Cardiac fibroblast (primary cell): ENCODE measurements at regions not wholly inside any gene's neighbourhood (a gene's known extent, or its start where the extent isn't known, plus 50 kb on each side); places are given as distances from the start of the nearest gene placed in this dataset.

ENCODE experiments used
- DNase-seq, 2 donors: peaks; one replicate each; pipeline versions ENCODE4 v3.0.0 to v3.0.0-alpha.2; 2010; ENCODE audit warnings: low read depth in 2 of 2
- H3K4me3 ChIP-seq, 2 donors: replicated peaks in 1 of 2; 1 replicate in 1 of 2; 2 replicates in 1 of 2; pipeline ENCODE4 v1.5.1; 2011; ENCODE audit warnings: low read depth in 2 of 2, low read length in 2 of 2, mild to moderate bottlenecking in 2 of 2, moderate library complexity in 1 of 2
- TF ChIP-seq, protein P1 (sequence below): IDR thresholded peaks from one replicate; pipeline ENCODE4 v1.5.1; 2011; ENCODE audit warnings: low read depth, mild to moderate bottlenecking, low read length, inconsistent platforms

DNA sequence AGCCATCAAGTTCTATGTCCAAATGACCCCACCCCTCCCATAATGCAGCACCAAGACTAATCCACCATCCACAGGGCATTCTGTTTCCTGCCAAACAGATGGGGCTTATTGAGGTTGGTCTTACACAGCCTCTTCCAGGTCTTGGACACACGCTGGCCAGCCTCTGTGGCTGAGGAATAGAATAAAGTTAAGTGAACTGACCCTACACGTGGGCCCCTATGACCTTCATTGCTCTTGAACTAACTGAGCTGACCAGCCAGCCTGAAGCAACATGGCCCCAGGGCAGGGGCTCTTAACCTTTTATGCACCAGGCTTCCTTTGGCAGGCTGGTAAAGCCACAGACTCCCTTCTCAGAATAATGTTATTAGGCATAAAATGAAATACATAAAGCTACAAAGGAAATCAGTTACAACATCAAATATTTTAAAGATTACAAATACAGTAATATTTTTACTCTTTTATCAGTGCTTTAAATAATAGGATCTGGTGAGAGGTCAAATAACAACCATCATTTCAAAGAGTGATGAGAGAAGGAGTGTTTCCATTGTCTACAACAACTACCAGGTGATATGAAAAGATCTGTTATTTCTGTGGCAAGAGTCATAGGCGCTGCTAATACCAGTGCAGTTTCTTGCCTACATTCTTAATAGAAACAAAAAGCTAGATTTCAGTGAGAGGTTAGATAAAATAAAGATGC, 192.9 kb upstream of the NUDT4 start:
- no peak overlapping the region for H3K4me3 ChIP-seq
- TF ChIP-seq, protein P1, sequence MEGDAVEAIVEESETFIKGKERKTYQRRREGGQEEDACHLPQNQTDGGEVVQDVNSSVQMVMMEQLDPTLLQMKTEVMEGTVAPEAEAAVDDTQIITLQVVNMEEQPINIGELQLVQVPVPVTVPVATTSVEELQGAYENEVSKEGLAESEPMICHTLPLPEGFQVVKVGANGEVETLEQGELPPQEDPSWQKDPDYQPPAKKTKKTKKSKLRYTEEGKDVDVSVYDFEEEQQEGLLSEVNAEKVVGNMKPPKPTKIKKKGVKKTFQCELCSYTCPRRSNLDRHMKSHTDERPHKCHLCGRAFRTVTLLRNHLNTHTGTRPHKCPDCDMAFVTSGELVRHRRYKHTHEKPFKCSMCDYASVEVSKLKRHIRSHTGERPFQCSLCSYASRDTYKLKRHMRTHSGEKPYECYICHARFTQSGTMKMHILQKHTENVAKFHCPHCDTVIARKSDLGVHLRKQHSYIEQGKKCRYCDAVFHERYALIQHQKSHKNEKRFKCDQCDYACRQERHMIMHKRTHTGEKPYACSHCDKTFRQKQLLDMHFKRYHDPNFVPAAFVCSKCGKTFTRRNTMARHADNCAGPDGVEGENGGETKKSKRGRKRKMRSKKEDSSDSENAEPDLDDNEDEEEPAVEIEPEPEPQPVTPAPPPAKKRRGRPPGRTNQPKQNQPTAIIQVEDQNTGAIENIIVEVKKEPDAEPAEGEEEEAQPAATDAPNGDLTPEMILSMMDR, result no peak
- DNase-seq, result peak in 1 of 2 donors; percentile 23

- TF ChIP-seq, protein P1, result no peak
Measured at GRCh38 chr12:93185369-93185741, 192.4 kb upstream of the NUDT4 start.

DNA sequence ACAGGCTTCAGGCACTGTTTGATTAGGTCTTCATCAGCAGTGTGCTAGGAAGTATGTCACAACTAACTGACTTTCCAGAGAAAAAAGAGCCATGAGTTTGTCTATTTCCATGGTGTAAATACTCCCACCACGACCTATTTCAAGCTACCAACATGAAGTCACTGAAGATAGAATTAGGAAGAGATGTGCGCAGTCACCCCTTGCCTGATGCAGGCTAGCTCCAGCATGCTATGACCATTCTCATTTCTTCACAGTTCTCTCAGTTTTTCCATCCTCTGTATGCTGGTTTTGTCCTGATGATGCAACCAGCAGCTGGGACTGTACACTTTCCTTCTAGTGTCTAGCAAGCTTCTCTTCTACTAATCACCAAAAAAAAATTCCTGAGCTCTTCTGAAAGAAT, 191.6 kb upstream of the NUDT4 start:
- TF ChIP-seq, protein P1, result no peak
- H3K4me3 ChIP-seq, result no peak overlapping the region
- DNase-seq, result peak; percentile 63

More at GRCh38 chr12:93185369-93185741, 192.4 kb upstream of the NUDT4 start:
- no peak overlapping the region for H3K4me3 ChIP-seq
- no peak for DNase-seq

- TF ChIP-seq, protein P1, result no peak
- DNase-seq, result no peak
- H3K4me3 ChIP-seq, result no peak overlapping the region
Measured at GRCh38 chr12:93186621-93187020, 191.1 kb upstream of the NUDT4 start.

DNA sequence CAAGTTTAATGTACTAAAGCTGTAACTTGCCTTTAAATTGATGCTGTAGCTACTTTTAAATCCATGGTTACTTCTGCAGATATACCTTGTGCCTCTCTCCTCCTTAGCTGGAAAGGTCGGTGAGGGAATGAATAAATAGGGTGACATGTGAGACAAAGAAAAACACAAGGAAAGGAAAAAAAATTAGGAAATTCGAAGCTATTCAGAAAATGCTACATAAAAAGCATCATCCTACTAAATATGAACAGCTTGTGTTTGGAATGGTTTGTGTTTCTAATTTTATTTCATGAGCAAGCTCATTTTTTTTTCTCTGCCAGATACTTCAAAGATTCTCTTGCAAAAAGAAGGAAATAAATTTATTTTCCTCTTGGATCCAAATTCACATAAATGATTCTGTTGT, 186.3 kb upstream of the NUDT4 start:
- TF ChIP-seq, protein P1, result no peak
- H3K4me3 ChIP-seq, result no peak overlapping the region
- peak in 1 of 2 donors; percentile 6 for DNase-seq

DNA sequence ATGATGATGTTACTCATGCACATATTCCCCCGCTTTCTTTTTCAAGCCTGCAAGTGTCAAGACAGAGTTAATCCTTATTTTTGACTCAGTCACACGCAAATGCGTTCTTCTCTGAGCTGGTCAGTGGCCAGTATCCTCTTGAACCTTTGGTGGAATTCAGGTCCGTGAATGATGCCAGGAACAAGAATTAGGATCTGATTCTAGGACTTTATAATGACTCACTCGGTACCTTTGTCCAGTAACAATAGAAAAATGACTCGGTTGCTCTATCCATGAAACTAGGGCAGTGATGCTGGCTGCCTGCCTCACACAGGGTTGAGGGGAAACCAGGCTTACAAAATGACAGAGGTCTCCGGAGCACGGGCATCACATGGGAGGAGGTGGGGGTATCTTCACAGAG, 185.8 kb upstream of the NUDT4 start:
- TF ChIP-seq, protein P1, result no peak
- H3K4me3 ChIP-seq, result no peak overlapping the region
- DNase-seq, result peak; percentile 77 to 80

- TF ChIP-seq, protein P1, result no peak
- no peak overlapping the region for H3K4me3 ChIP-seq
- peak in 1 of 2 donors; percentile 41 for DNase-seq
Measured at GRCh38 chr12:93192878-93193277, 184.8 kb upstream of the NUDT4 start.
